ENCODE measurements at regions not wholly inside any gene's neighbourhood (a gene's known extent, or its start where the extent isn't known, plus 50 kb on each side); places are given as distances from the start of the nearest gene placed in this dataset.
A peak's percentile ranks its signal among the peaks of the same experiment; 100 is the strongest.

DNA sequence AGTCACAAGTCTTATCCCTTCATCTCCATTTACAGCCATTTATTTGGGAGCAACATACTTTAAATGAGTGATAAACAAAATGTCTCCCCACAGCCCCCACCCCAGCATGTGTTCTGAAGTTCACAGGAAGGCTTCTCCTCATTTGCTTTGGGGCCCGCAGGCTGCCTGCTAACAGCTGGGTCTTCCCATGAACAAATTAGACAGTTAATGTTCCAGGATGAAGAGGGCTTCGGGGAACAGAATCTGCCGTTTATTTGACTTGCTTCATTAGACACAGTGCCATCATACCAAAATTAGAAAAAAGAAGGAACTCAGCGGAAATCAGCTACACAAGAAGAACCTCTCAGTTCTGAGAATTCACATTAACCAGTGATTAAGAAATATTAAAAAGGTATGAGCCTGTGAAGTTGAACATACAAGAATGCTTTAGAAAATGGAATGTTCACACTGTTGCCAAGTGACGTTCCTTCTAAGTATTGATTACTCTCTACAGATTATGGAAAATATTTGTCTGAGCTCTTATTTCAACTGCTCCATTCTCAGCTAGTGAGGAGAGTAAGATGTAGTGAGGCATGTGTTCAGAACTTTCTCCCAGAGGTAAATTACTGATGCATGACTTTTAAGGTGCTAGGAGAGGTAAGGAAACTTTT is 107.5 kb upstream of the THBS1 start:
- Histone ChIP-seq H3K27me3 (ENCODE audit: control insufficient read depth in 2 of 2, insufficient read depth in 2 of 2, low read length in 2 of 2) (no peaks in the 10 kb centered on the region), H4K20me1 (ENCODE audit: insufficient read depth, low read length) (no peaks in the 10 kb centered on the region), H3K4me1 (ENCODE audit: control insufficient read depth in 1 of 2, insufficient read depth in 2 of 2, low read length in 2 of 2) (peaks cover 40 to 50% of the 10 kb centered on the region in 2 donors), H3K36me3 (replicated peaks in 1 of 2; ENCODE audit: control insufficient read depth in 1 of 2, insufficient read depth in 2 of 2, low read length in 2 of 2) (no peaks in the 10 kb centered on the region), H3K4me2 (replicated peaks; ENCODE audit: extremely low read depth, low read length, poor library complexity, severe bottlenecking) (no peak overlapping the region), H3K9ac (ENCODE audit: insufficient read depth, low read length, poor library complexity, severe bottlenecking) (no peak overlapping the region), H3K9me3 (replicated peaks in 1 of 2; ENCODE audit: control insufficient read depth in 1 of 2, insufficient read depth in 1 of 2, low read length in 2 of 2) (no peaks in the 10 kb centered on the region), H3K27ac (ENCODE audit: low read depth in 1 of 2, low read length in 2 of 2) (peak overlapping the region; percentile 45 to 75), H3K79me2 (ENCODE audit: insufficient read depth, low read length) (no peaks in the 10 kb centered on the region), H2AFZ (ENCODE audit: insufficient read depth, low read depth, low read length, poor library complexity, severe bottlenecking) (peak overlapping the region; percentile 31), H3K4me3 (replicated peaks in 1 of 3; ENCODE audit: low read depth in 2 of 3, low read length in 3 of 3) (no peak overlapping the region)
- intact Hi-C loops (cut with micrococcal nuclease) = no loop called here
- Mint-ChIP-seq H3K9me3 (peaks cover 0 to 11% (median 2%) of the 10 kb centered on the region in 7 donors), H3K27me3 (ENCODE audit: low read depth in 3 of 3) (no peaks in the 10 kb centered on the region), H3K4me3 (peak overlapping the region in 1 of 2 donors; percentile 19), H3K27ac (peak overlapping the region; percentile 77 to 93 (median 87)), H3K4me1 (peaks cover 48% of the 10 kb centered on the region), H3K36me3 (peaks cover 3% of the 10 kb centered on the region in 2 donors)
- peak in 1 of 3 donors; percentile 12 for DNase-seq
- TF ChIP-seq, protein P1, sequence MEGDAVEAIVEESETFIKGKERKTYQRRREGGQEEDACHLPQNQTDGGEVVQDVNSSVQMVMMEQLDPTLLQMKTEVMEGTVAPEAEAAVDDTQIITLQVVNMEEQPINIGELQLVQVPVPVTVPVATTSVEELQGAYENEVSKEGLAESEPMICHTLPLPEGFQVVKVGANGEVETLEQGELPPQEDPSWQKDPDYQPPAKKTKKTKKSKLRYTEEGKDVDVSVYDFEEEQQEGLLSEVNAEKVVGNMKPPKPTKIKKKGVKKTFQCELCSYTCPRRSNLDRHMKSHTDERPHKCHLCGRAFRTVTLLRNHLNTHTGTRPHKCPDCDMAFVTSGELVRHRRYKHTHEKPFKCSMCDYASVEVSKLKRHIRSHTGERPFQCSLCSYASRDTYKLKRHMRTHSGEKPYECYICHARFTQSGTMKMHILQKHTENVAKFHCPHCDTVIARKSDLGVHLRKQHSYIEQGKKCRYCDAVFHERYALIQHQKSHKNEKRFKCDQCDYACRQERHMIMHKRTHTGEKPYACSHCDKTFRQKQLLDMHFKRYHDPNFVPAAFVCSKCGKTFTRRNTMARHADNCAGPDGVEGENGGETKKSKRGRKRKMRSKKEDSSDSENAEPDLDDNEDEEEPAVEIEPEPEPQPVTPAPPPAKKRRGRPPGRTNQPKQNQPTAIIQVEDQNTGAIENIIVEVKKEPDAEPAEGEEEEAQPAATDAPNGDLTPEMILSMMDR (IDR thresholded peaks at IDR 0.05) = no peak
- no CpG with 5 or more reads among the region's 5 CpGs for WGBS (ENCODE audit: insufficient coverage)

DNA sequence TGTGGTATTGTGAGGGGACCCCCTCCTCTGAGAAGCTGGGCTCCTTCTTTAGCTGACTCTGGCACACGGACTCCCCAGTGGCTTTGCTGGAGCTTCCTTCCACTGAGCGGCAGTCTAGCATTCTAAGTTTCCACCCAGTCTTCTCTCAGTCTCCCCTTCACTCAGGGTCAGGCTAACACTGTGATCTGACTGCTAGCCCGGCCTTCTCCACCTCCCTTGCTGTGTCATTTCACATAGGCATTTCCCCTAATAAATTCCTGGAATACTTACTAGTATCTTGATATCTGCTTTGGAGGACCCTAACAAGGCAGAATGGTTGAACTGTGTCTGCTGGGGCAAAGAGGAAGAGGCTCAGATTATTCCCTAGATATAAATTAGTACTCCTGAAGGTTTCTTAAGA is 106.2 kb upstream of the THBS1 start:
- no peak for DNase-seq
- peak overlapping the region in 1 of 7 donors; percentile 14 for H3K27ac Mint-ChIP-seq
- no peaks in the 10 kb centered on the region for H4K20me1 ChIP-seq (ENCODE audit: insufficient read depth, low read length)
- TF ChIP-seq, protein P1 (IDR thresholded peaks at IDR 0.05) = no peak
- WGBS (ENCODE audit: insufficient coverage) = 100% methylated on average over 2 of the region's 3 CpGs
- peaks cover 3% of the 10 kb centered on the region in 2 donors for H3K36me3 Mint-ChIP-seq
- intact Hi-C loops (cut with micrococcal nuclease) = no loop called here
- H3K4me1 ChIP-seq (ENCODE audit: control insufficient read depth in 1 of 2, insufficient read depth in 2 of 2, low read length in 2 of 2) = peaks cover 28 to 38% of the 10 kb centered on the region in 2 donors
- no peaks in the 10 kb centered on the region for H3K27me3 Mint-ChIP-seq (ENCODE audit: low read depth in 3 of 3)
- H3K4me1 Mint-ChIP-seq = peaks cover 39% of the 10 kb centered on the region
- peaks cover 0 to 11% (median 2%) of the 10 kb centered on the region in 7 donors for H3K9me3 Mint-ChIP-seq
- H3K4me3 ChIP-seq (replicated peaks in 1 of 3; ENCODE audit: low read depth in 2 of 3, low read length in 3 of 3) = no peak overlapping the region
- H3K4me2 ChIP-seq (replicated peaks; ENCODE audit: extremely low read depth, low read length, poor library complexity, severe bottlenecking) = no peak overlapping the region
- no peak overlapping the region for H3K9ac ChIP-seq (ENCODE audit: insufficient read depth, low read length, poor library complexity, severe bottlenecking)
- H3K36me3 ChIP-seq (replicated peaks in 1 of 2; ENCODE audit: control insufficient read depth in 1 of 2, insufficient read depth in 2 of 2, low read length in 2 of 2) = no peaks in the 10 kb centered on the region
- H3K27me3 ChIP-seq (ENCODE audit: control insufficient read depth in 2 of 2, insufficient read depth in 2 of 2, low read length in 2 of 2) = no peaks in the 10 kb centered on the region
- no peaks in the 10 kb centered on the region for H3K79me2 ChIP-seq (ENCODE audit: insufficient read depth, low read length)
- no peaks in the 10 kb centered on the region for H3K9me3 ChIP-seq (replicated peaks in 1 of 2; ENCODE audit: control insufficient read depth in 1 of 2, insufficient read depth in 1 of 2, low read length in 2 of 2)
- no peak overlapping the region for H2AFZ ChIP-seq (ENCODE audit: insufficient read depth, low read depth, low read length, poor library complexity, severe bottlenecking)
- no peak overlapping the region for H3K27ac ChIP-seq (ENCODE audit: low read depth in 1 of 2, low read length in 2 of 2)
- H3K4me3 Mint-ChIP-seq = no peak overlapping the region
